Neural progenitor cell (in vitro differentiated cells): ENCODE measurements at regions not wholly inside any gene's neighbourhood (a gene's known extent, or its start where the extent isn't known, plus 50 kb on each side); places are given as distances from the start of the nearest gene placed in this dataset.

Experiments
- CTCF ChIP-seq: fragments of 200-600 bp; sonication (generic); IDR thresholded peaks from 2 replicates; pipeline ENCODE4 v1.5.1; 2017; ENCODE audit warnings: antibody characterized with exemption, mild to moderate bottlenecking
- EZH2phosphoT487 ChIP-seq: fragments of 200-600 bp; sonication (generic); IDR thresholded peaks from 2 replicates; pipeline ENCODE4 v1.6.1; 2017; ENCODE audit warnings: antibody characterized with exemption

- TF ChIP-seq EZH2phosphoT487: no peak
- no peak for TF ChIP-seq CTCF
Measured at GRCh38 chr20:22241609-22242008, 342.8 kb downstream of the FOXA2 start.
